PC-3 (cell line): ENCODE measurements at regions not wholly inside any gene's neighbourhood (a gene's known extent, or its start where the extent isn't known, plus 50 kb on each side); places are given as distances from the start of the nearest gene placed in this dataset.

Source experiments
- ATAC-seq: fragments of 200-7000 bp; cut with Tn5 transposase; 2 replicates; pipeline ENCODE4 v1.9.1; 2020; ENCODE audit warnings: mild to moderate bottlenecking, moderate library complexity
- BruUV-seq: library from RNA; stranded (reverse); fragments of 400-500 nt; replicated peaks from 2 replicates; lab custom pipeline; 2021; lab: Mats Ljungman, UMichigan
- CTCF ChIA-PET: fragments of 300-600 bp; sonication (Branson Sonifier 250); formaldehyde crosslinking; loops from one replicate; lab custom pipeline; 2022; ENCODE audit warnings: antibody characterized with exemption; lab: Charles Lee
- POLR2A ChIA-PET: fragments of 300-600 bp; sonication (Branson Sonifier 250); formaldehyde crosslinking; loops from one replicate; lab custom pipeline; 2022; ENCODE audit warnings: antibody characterized with exemption; ENCODE audit not compliant: unreplicated experiment; lab: Charles Lee
- DNase-seq: peaks from one replicate; pipeline ENCODE4 v3.0.0-alpha.2; 2015
- H2AFZ ChIP-seq: fragments of 300-600 bp; sonication (generic); 2 replicates; pipeline ENCODE4 v1.6.0; 2016; ENCODE audit warnings: antibody characterized with exemption, low read length
- H3F3A ChIP-seq: fragments of 300-600 bp; sonication (generic); one replicate; pipeline ENCODE4 v1.6.0; 2017; ENCODE audit warnings: antibody characterized with exemption, low read length, control low read depth, mild to moderate bottlenecking; ENCODE audit not compliant: unreplicated experiment
- H3K27ac ChIP-seq: fragments of 300-600 bp; sonication (generic); 2 replicates; pipeline ENCODE4 v1.5.1; 2016; ENCODE audit warnings: mild to moderate bottlenecking, low read length
- H3K27me3 ChIP-seq: fragments of 300-600 bp; sonication (generic); 2 replicates; pipeline ENCODE4 v1.6.1; 2016; ENCODE audit warnings: low read length, mixed read lengths
- H3K36me3 ChIP-seq: fragments of 300-600 bp; sonication (generic); 2 replicates; pipeline ENCODE4 v1.6.1; 2016; ENCODE audit warnings: low read depth, mixed run types, low read length, mixed read lengths
- H3K4me1 ChIP-seq: fragments of 300-600 bp; sonication (generic); 2 replicates; pipeline ENCODE4 v1.5.1; 2016; ENCODE audit warnings: low read length; ENCODE audit not compliant: insufficient read depth
- H3K4me2 ChIP-seq: fragments of 300-600 bp; sonication (generic); 2 replicates; pipeline ENCODE4 v1.6.0; 2016; ENCODE audit warnings: low read length
- H3K4me3 ChIP-seq: fragments of 300-600 bp; sonication (generic); 2 replicates; pipeline ENCODE4 v1.5.1; 2016; ENCODE audit warnings: mild to moderate bottlenecking, low read length, mixed read lengths
- H3K79me2 ChIP-seq: fragments of 300-600 bp; sonication (generic); 2 replicates; pipeline ENCODE4 v1.6.1; 2017; ENCODE audit warnings: low read length, mixed read lengths
- H3K9ac ChIP-seq: fragments of 300-600 bp; sonication (generic); 2 replicates; pipeline ENCODE4 v1.6.0; 2016; ENCODE audit warnings: mild to moderate bottlenecking, low read length
- H3K9me2 ChIP-seq: fragments of 300-600 bp; sonication (generic); replicated peaks from 2 replicates; pipeline ENCODE4 v1.6.1; 2016; ENCODE audit warnings: mixed run types, low read length, mixed read lengths
- H3K9me3 ChIP-seq: fragments of 300-600 bp; sonication (generic); 2 replicates; pipeline ENCODE4 v1.6.1; 2016; ENCODE audit warnings: low read length, mixed read lengths
- H4K20me1 ChIP-seq: fragments of 300-600 bp; sonication (generic); 2 replicates; pipeline ENCODE4 v1.6.1; 2016; ENCODE audit warnings: low read length, mixed read lengths
- CTCF ChIP-seq: fragments of 300-600 bp; sonication (generic); conservative IDR thresholded peaks from 2 replicates; pipeline ENCODE4 v1.5.1; 2017; ENCODE audit warnings: antibody characterized with exemption, low read depth, mild to moderate bottlenecking, low read length
- EZH2 ChIP-seq: fragments of 300-600 bp; sonication (generic); IDR thresholded peaks from one replicate; pipeline ENCODE4 v1.6.1; 2017; ENCODE audit warnings: antibody characterized with exemption, mild to moderate bottlenecking, low read length; ENCODE audit not compliant: unreplicated experiment
- EZH2phosphoT487 ChIP-seq: fragments of 300-600 bp; sonication (generic); IDR thresholded peaks from 2 replicates; pipeline ENCODE4 v1.6.1; 2018; ENCODE audit warnings: mild to moderate bottlenecking, antibody characterized with exemption, low read length, borderline replicate concordance
- intact Hi-C: fragments of 100-400 bp; cut with micrococcal nuclease; formaldehyde crosslinking; loops from 2 replicates; pipeline ENCODE4 v1.9.0; 2023

DNA sequence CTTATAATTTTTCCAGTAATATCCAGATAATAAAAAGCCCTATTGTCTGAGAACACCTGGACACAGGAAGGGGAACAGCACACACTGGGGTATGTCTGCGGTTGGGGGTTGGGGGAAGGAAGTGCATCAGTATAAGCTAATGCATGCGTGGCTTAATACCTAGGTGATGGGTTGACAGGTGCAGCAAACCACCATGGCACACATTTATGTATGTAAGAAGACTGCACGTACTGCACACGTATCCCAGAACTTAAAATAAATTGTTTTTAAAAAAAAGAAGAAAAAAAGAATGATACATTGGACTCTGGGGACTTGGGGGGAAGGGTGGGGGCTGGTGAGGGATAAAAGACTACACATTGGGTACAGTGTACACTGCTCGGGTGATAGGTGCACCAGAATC, 144.9 kb upstream of the C1orf174 start:
- peaks cover 58% of the 10 kb centered on the region for H3K27me3 ChIP-seq
- no TSS peak for BruUV-seq
- H2AFZ ChIP-seq, result no peak overlapping the region
- no peaks in the 10 kb centered on the region for H3K36me3 ChIP-seq
- H3K4me1 ChIP-seq, result no peaks in the 10 kb centered on the region
- no peaks in the 10 kb centered on the region for H3K9me2 ChIP-seq
- TF ChIP-seq CTCF, result no peak
- no peak overlapping the region for H3K9ac ChIP-seq
- no peak overlapping the region for H3K27ac ChIP-seq
- no peak overlapping the region for H3K4me3 ChIP-seq
- H3K79me2 ChIP-seq, result no peaks in the 10 kb centered on the region
- H3F3A ChIP-seq, result no peaks in the 10 kb centered on the region
- ATAC-seq (no peak), DNase-seq (no peak)
- no peaks in the 10 kb centered on the region for H3K9me3 ChIP-seq
- ChIA-PET CTCF (no interaction called here), POLR2A (no interaction called here)
- no peak overlapping the region for H3K4me2 ChIP-seq
- H4K20me1 ChIP-seq, result no peaks in the 10 kb centered on the region
- intact Hi-C loops, result no loop called here

GRCh38 chr1:4045397-4046010, 145.4 kb upstream of the C1orf174 start:
- Histone ChIP-seq H3K27me3 (peaks cover 63% of the 10 kb centered on the region), H3K4me3 (no peak overlapping the region), H3K9me2 (no peaks in the 10 kb centered on the region), H3K79me2 (no peaks in the 10 kb centered on the region), H3K36me3 (no peaks in the 10 kb centered on the region), H3K27ac (no peak overlapping the region), H3K9ac (no peak overlapping the region), H3K4me1 (no peaks in the 10 kb centered on the region), H3K4me2 (no peak overlapping the region), H4K20me1 (no peaks in the 10 kb centered on the region), H2AFZ (no peak overlapping the region), H3F3A (no peaks in the 10 kb centered on the region), H3K9me3 (no peaks in the 10 kb centered on the region)
- ChIA-PET POLR2A (no interaction called here), CTCF (no interaction called here)
- TF ChIP-seq EZH2phosphoT487 (no peak), EZH2 (no peak), CTCF (no peak)
- ATAC-seq (no peak), DNase-seq (no peak)
- BruUV-seq, result no TSS peak
- intact Hi-C loops, result no loop called here

- POLR2A ChIA-PET, result no interaction called here
- DNase-seq (no peak), ATAC-seq (no peak)
- BruUV-seq, result no TSS peak
- Histone ChIP-seq H3K4me1 (no peaks in the 10 kb centered on the region), H3K9ac (no peak overlapping the region), H3F3A (no peaks in the 10 kb centered on the region), H4K20me1 (no peaks in the 10 kb centered on the region), H3K27me3 (peaks cover 74% of the 10 kb centered on the region), H3K4me3 (no peak overlapping the region), H2AFZ (no peak overlapping the region), H3K36me3 (no peaks in the 10 kb centered on the region), H3K9me2 (no peaks in the 10 kb centered on the region), H3K9me3 (no peaks in the 10 kb centered on the region), H3K4me2 (no peak overlapping the region), H3K79me2 (no peaks in the 10 kb centered on the region), H3K27ac (no peak overlapping the region)
- intact Hi-C loops, result no loop called here
- TF ChIP-seq CTCF, result no peak
- no peak for TF ChIP-seq EZH2
- no peak for TF ChIP-seq EZH2phosphoT487
- CTCF ChIA-PET, result no interaction called here
These were observed 146.9 kb upstream of the C1orf174 start for GRCh38 chr1:4046836-4047461.
